ENCODE measurements at regions not wholly inside any gene's neighbourhood (a gene's known extent, or its start where the extent isn't known, plus 50 kb on each side); places are given as distances from the start of the nearest gene placed in this dataset.

GRCh38 chr11:121715405-121715804 lies 262.6 kb upstream of the SORL1-AS1 start:
- no peak for TF ChIP-seq CTCF (IDR thresholded peaks at IDR 0.05)
- TF ChIP-seq POLR2A (IDR thresholded peaks at IDR 0.05), result no peak

Data from lower leg skin (tissue), 3 donors.